ENCODE measurements at regions not wholly inside any gene's neighbourhood (a gene's known extent, or its start where the extent isn't known, plus 50 kb on each side); places are given as distances from the start of the nearest gene placed in this dataset.
A peak's percentile ranks its signal among the peaks of the same experiment; 100 is the strongest.
"Not testable (repeated sequence)": the region's sequence is repeated elsewhere in the genome, so short reads cannot be mapped to it uniquely, and the experiment has no call there.

- H3K4me3 ChIP-seq (ENCODE audit: low read depth, low read length): no peak overlapping the region
- DNase-seq (ENCODE audit: low read depth): no peak
Observed at GRCh38 chr6:34646714-34647113, 49.9 kb downstream of the ILRUN start.

GRCh38 chr6:34645627-34646026 is 50.9 kb downstream of the ILRUN start:
- DNase-seq (ENCODE audit: low read depth): no peak
- H3K4me3 ChIP-seq (ENCODE audit: low read depth, low read length): no peak overlapping the region

DNA sequence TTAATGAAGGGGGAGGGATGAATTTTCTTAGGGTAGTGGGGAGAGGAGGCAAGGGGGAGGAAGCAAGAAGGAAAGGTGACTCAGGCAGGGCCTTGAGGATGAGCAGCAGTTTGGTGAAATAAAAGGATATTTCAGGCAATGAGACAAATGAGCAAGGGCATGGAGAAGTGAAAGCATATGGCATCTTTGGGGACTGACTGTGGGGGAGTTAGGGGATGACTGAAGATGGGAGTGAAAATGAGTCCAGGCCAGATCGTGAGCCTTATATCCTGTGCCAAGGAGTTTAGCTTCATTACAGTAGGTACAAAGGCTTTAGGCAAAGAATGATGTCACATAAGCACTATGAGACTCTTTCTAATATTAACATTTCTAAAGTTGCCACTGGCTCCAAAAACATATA is 51.9 kb downstream of the ILRUN start:
- H3K4me3 ChIP-seq (ENCODE audit: low read depth, low read length): no peak overlapping the region
- no peak for DNase-seq (ENCODE audit: low read depth)

DNA sequence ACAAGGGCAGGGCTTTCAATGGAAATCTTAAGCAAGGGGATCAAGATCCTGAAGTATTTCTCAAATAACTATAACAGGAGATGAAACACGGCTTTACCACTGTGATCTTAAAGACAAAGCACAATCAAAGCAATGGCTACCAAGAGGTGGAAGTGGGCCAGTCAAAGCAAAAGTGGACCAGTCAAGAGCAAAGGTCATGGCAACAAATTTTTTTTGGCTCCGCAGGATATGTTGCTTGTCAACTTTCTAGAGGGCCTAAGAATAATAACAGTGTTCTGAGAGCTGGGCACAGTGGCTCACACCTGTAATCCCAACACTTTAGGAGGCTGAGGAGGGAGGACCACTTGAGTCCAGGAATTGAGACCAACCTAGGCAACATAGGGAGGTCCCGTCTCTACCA is 54.1 kb downstream of the ILRUN start:
- H3K4me3 ChIP-seq (ENCODE audit: low read depth, low read length): no peak overlapping the region
- no peak for DNase-seq (ENCODE audit: low read depth)

DNA sequence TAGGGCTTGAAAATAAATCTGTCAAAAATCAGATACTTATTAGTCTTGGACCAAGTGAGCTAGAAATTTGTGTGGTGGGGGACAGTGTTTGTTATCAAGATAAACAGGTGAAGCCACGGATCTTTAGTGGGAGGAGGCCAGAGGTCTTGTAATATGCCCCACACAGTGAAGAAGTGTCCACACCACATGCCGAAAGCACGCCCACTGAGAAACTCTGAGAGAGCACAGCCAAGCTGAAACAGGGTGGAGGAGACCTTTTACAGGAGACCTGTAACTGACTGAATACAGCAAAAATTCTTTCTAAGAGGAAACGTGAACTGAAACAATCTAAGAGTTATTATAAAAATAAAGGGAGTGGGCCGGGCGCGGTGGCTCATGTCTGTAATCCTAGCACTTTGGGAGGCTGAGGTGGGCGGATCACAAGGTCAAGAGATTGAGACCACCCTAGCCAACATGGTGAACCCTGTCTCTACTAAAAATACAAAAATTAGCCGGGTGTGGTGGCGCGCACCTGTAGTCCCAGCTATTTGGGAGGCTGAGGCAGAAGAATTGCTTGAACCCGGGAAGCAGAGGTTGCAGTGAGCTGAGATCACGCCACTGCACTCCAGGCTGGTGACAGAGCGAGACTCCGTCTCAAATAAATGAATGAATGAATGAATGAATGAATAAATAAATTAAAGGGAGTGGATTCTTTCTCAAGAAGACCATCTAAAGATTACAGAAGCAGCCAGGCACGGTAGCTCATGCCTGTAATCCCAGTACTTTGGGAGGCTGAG is 56.3 kb downstream of the ILRUN start:
- H3K4me3 ChIP-seq (ENCODE audit: low read depth, low read length): not testable (repeated sequence)

DNA sequence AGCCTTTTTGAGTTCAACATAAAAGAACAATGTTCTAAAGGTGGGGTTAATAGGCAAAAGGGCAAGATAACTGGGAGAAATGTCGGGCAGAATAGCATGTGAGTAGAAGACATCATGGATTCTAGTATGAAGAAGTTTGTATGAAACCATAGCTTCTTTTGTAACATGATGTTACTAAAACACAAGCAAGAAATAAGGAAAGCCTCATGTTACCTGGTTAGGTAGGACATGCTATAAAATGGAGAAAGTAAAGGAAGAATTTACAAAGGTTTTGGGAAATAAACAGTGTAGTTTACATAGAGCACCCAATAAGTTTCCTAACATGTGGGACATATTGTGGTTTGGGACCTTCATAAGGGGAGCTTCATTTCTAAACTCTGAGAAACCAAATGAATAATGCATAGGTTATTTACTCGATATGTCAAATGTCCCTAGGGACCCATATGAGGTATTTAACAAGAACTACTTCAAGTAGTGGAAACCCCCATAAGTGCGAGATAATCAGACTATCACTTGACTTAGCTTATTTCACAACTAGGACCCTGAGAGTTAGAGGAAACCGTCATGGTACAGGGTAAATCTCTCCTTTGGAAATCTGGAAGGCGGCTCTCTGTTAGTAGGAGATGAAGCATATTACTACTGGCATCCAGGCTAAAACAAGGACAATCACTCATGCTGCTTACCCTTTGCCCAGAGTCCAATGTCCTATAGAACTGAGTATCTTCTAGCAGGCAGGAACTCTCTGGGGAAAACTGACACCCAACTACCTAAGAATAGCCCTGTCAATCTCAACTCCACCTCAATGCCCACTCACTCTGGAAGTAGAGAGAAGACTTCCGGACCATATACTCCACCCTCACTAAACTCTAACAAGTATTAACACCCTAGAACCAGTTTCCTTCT is 57.5 kb downstream of the ILRUN start:
- H3K4me3 ChIP-seq (ENCODE audit: low read depth, low read length): no peak overlapping the region
- DNase-seq (ENCODE audit: low read depth): no peak

More for the DNA sequence above, 56.3 kb downstream of the ILRUN start:
- DNase-seq (ENCODE audit: low read depth): not testable (repeated sequence)

GRCh38 chr6:34633785-34634184 is 62.8 kb downstream of the ILRUN start:
- no peak for DNase-seq (ENCODE audit: low read depth)
- H3K4me3 ChIP-seq (ENCODE audit: low read depth, low read length): no peak overlapping the region

- no peak for DNase-seq (ENCODE audit: low read depth)
- H3K4me3 ChIP-seq (ENCODE audit: low read depth, low read length): no peak overlapping the region
Observed at GRCh38 chr6:34633256-34633655, 63.3 kb downstream of the ILRUN start.

- DNase-seq (ENCODE audit: low read depth): peak; percentile 64
- H3K4me3 ChIP-seq (ENCODE audit: low read depth, low read length): no peak overlapping the region
Observed at GRCh38 chr6:34630040-34630439, 66.5 kb downstream of the ILRUN start.

- no peak for DNase-seq (ENCODE audit: low read depth)
- no peak overlapping the region for H3K4me3 ChIP-seq (ENCODE audit: low read depth, low read length)
Observed at GRCh38 chr6:34627296-34627695, 69.3 kb downstream of the ILRUN start.

- no peak for DNase-seq (ENCODE audit: low read depth)
- H3K4me3 ChIP-seq (ENCODE audit: low read depth, low read length): no peak overlapping the region
Observed at GRCh38 chr6:34618430-34619182, 62.5 kb upstream of the SPDEF start.

- no peak for DNase-seq (ENCODE audit: low read depth)
- H3K4me3 ChIP-seq (ENCODE audit: low read depth, low read length): no peak overlapping the region
Observed at GRCh38 chr6:34617231-34617630, 61.1 kb upstream of the SPDEF start.

GRCh38 chr6:34616227-34616585 is 60.1 kb upstream of the SPDEF start:
- DNase-seq (ENCODE audit: low read depth): no peak
- H3K4me3 ChIP-seq (ENCODE audit: low read depth, low read length): no peak overlapping the region

- no peak overlapping the region for H3K4me3 ChIP-seq (ENCODE audit: low read depth, low read length)
- DNase-seq (ENCODE audit: low read depth): no peak
Observed at GRCh38 chr6:34615574-34616226, 59.6 kb upstream of the SPDEF start.

- no peak overlapping the region for H3K4me3 ChIP-seq (ENCODE audit: low read depth, low read length)
- peak; percentile 45 for DNase-seq (ENCODE audit: low read depth)
Observed at GRCh38 chr6:34610819-34611477, 54.8 kb upstream of the SPDEF start.

DNA sequence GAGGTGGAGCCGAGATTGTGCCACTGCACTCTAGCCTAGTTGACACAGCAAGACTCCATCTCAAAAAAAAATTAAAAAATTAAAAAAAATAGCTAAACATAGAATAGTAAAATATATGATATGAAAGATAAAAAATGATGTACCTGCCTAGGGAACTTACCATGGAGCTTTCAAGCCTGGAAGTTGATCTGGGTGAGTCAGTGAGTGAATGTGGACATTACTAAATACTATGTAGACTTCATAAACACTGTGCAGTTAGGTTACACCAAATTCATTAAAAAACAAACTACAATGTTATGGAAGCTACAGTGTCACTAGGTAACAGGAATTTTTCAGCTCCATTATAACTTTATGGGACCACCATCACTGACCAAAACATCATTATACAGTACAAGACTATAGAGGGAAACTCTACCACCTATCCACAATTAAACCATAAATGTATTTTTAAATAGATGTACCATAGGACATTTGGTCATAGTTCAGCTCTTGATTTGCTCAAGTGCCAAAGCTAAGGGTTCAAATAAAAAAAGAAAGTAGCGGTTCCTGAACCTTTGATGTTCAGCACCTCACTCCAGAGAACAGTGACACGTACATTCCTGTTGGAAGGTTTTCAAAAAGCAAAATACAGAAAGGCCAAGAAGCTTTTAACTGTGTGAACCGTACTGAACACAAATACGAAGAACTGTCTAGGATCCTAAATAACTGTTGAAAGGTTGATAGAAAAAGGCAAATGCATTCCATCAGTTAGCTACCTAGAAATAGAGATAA is 52.4 kb upstream of the SPDEF start:
- no peak for DNase-seq (ENCODE audit: low read depth)
- H3K4me3 ChIP-seq (ENCODE audit: low read depth, low read length): no peak overlapping the region

DNA sequence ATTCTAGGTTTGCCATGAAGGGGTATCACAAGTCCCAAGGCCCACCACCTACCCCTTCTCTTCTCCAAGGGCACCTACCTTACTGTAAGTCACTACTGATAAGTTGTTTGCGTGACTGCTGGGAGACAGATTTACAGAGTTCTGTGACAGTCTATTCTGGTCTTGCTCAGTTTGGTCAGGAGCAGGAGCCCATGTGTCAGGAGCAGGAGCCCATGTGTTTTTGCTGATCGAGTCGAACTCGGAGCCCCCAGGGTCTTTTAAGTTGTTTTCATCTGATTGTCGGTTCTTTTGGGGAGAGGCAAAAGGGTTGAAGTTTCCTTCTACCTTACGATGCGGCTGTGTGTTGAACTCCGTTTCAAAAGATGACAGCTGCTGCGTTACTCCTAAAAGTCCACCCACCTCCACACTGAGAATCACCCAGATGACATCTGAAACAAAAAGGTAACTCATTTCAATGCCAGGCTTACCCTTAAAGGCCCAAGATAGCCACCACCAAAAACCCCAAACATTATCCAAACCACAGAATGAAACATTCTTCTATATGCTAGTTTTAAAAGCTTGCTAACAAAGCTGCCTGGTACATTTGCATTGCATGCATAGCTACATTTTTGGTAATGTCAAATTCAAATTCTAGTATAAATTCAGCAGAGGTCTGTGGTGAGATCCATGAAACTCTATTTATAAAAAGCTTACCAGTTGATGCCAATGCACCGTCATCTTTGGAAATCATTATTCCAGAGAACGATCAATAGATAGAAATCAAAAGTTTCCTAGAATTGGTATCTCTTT is 50.5 kb upstream of the SPDEF start:
- no peak for DNase-seq (ENCODE audit: low read depth)
- no peak overlapping the region for H3K4me3 ChIP-seq (ENCODE audit: low read depth, low read length)

Data from skeletal muscle cell (primary cell).